ENCODE measurements at regions not wholly inside any gene's neighbourhood (a gene's known extent, or its start where the extent isn't known, plus 50 kb on each side); places are given as distances from the start of the nearest gene placed in this dataset.
A peak's percentile ranks its signal among the peaks of the same experiment; 100 is the strongest.

DNA sequence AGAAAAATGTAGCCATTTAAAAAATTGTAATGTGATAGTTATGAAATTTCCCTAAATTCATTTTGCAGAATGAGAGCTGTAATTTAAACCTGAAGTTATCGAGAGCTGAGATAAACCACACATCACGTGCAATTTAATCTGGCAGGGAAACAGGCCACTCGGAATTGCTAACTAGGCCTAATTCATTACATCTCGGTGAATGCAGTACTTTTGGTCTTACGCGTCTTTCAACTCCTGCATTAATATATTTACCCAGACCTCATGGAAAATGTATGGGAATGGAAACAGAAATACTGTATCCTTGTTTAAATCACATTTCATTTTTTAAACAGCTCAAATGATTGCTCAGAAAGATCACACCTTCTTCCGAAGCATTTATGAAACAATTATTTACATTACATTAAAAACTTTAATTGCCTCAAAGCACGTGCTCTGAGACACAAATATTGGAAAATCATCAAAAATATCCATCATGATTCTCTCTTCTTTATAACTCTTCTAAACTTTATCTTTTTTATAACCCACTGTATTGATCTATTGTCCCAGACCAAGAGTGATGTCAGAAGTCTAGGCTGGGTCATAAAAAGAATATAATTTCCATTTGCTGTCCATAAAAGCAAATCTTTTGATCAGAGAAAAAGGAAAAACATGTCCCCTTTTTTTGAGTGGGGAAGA, 111.7 kb upstream of the MYL2 start:
- CTCF ChIA-PET, result no interaction called here

DNA sequence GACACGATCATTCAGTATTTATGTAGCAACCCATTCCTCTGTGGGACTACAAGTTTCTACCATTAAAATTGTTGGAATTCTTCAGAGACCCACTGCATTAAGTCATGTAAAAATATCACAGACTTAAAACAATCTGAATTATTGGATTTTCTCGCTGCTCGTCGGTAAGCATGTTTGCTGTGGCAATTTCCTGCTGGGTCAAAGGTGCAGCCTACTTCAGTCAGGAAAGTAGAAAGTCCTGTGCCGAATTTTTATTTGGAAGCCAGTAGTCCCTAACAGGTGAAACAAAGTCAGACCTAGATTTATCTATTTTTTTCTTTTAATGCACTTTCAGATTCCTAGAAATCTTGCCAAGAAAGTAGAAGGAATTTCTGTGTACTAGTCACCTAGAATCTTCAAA, 110.4 kb upstream of the MYL2 start:
- H4K20me1 ChIP-seq (ENCODE audit: control insufficient read depth, insufficient read depth, low read length, poor library complexity, severe bottlenecking), result no peaks in the 10 kb centered on the region
- Mint-ChIP-seq H3K27ac (no peak overlapping the region), H3K27me3 (peaks cover 71% of the 10 kb centered on the region), H3K9me3 (ENCODE audit: insufficient read depth) (no peaks in the 10 kb centered on the region), H3K4me3 (no peak overlapping the region), H3K4me1 (peaks cover 10% of the 10 kb centered on the region)
- no peak overlapping the region for H3K9ac ChIP-seq (ENCODE audit: low read length)
- peaks cover 0 to 3% (median 0%) of the 10 kb centered on the region in 3 donors for H3K9me3 ChIP-seq (ENCODE audit: control extremely low read depth in 1 of 3, control insufficient read depth in 2 of 3, insufficient read depth in 1 of 3, low read length in 2 of 3)
- H3K27ac ChIP-seq (ENCODE audit: low read length in 2 of 2), result no peak overlapping the region
- no peak overlapping the region for H2AFZ ChIP-seq (ENCODE audit: insufficient read depth, low read depth, low read length, poor library complexity, severe bottlenecking)
- no peak for TF ChIP-seq EZH2 (IDR thresholded peaks at IDR 0.05; ENCODE audit: borderline replicate concordance, insufficient read depth, low read depth, low read length, poor library complexity, severe bottlenecking)
- TF ChIP-seq, protein P1, sequence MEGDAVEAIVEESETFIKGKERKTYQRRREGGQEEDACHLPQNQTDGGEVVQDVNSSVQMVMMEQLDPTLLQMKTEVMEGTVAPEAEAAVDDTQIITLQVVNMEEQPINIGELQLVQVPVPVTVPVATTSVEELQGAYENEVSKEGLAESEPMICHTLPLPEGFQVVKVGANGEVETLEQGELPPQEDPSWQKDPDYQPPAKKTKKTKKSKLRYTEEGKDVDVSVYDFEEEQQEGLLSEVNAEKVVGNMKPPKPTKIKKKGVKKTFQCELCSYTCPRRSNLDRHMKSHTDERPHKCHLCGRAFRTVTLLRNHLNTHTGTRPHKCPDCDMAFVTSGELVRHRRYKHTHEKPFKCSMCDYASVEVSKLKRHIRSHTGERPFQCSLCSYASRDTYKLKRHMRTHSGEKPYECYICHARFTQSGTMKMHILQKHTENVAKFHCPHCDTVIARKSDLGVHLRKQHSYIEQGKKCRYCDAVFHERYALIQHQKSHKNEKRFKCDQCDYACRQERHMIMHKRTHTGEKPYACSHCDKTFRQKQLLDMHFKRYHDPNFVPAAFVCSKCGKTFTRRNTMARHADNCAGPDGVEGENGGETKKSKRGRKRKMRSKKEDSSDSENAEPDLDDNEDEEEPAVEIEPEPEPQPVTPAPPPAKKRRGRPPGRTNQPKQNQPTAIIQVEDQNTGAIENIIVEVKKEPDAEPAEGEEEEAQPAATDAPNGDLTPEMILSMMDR (IDR thresholded peaks at IDR 0.05), result no peak
- peaks cover 16 to 17% of the 10 kb centered on the region in 2 donors for H3K4me1 ChIP-seq (ENCODE audit: control insufficient read depth in 2 of 2, insufficient read depth in 2 of 2, low read length in 2 of 2)
- peaks cover 0 to 48% (median 31%) of the 10 kb centered on the region in 4 experiments for H3K27me3 ChIP-seq (replicated peaks in 1 of 4; ENCODE audit: control extremely low read depth in 1 of 4, control insufficient read depth in 3 of 4, insufficient read depth in 4 of 4, low read length in 3 of 4)
- no peaks in the 10 kb centered on the region for H3K79me2 ChIP-seq (ENCODE audit: control insufficient read depth, insufficient read depth, low read length)
- no peak overlapping the region for H3K4me3 ChIP-seq (ENCODE audit: control extremely low read depth in 1 of 5, extremely low read depth in 1 of 5, insufficient read depth in 1 of 5, low read depth in 2 of 5, low read length in 4 of 5)
- no peak overlapping the region for H3K4me2 ChIP-seq (replicated peaks; ENCODE audit: low read depth, low read length, poor library complexity, severe bottlenecking)
- H3K36me3 ChIP-seq (replicated peaks in 1 of 2; ENCODE audit: control extremely low read depth in 1 of 2, control insufficient read depth in 1 of 2, extremely low read depth in 1 of 2, insufficient read depth in 2 of 2, low read length in 1 of 2), result no peaks in the 10 kb centered on the region
- 80% methylated on average over 2 of the region's 5 CpGs for WGBS (ENCODE audit: insufficient coverage)
- CTCF ChIA-PET, result no interaction called here
- intact Hi-C loops (cut with micrococcal nuclease), result no loop called here
- DNase-seq (no peak), ATAC-seq (ENCODE audit: low read depth) (no peak)
- POLR2A ChIA-PET, result no interaction called here

More for the DNA sequence above, 111.7 kb upstream of the MYL2 start:
- DNase-seq (no peak), ATAC-seq (ENCODE audit: low read depth) (no peak)
- POLR2A ChIA-PET, result no interaction called here
- no peaks in the 10 kb centered on the region for H3K9me3 Mint-ChIP-seq (ENCODE audit: insufficient read depth)
- no peak overlapping the region for H3K4me2 ChIP-seq (replicated peaks; ENCODE audit: low read depth, low read length, poor library complexity, severe bottlenecking)
- no peaks in the 10 kb centered on the region for H4K20me1 ChIP-seq (ENCODE audit: control insufficient read depth, insufficient read depth, low read length, poor library complexity, severe bottlenecking)
- TF ChIP-seq, protein P1 (IDR thresholded peaks at IDR 0.05), result no peak
- TF ChIP-seq EZH2 (IDR thresholded peaks at IDR 0.05; ENCODE audit: borderline replicate concordance, insufficient read depth, low read depth, low read length, poor library complexity, severe bottlenecking), result no peak
- intact Hi-C loops (cut with micrococcal nuclease), result no loop called here
- H3K36me3 ChIP-seq (replicated peaks in 1 of 2; ENCODE audit: control extremely low read depth in 1 of 2, control insufficient read depth in 1 of 2, extremely low read depth in 1 of 2, insufficient read depth in 2 of 2, low read length in 1 of 2), result no peaks in the 10 kb centered on the region
- H3K27me3 ChIP-seq (replicated peaks in 1 of 4; ENCODE audit: control extremely low read depth in 1 of 4, control insufficient read depth in 3 of 4, insufficient read depth in 4 of 4, low read length in 3 of 4), result peaks cover 0 to 59% (median 35%) of the 10 kb centered on the region in 4 experiments
- peaks cover 67% of the 10 kb centered on the region for H3K27me3 Mint-ChIP-seq
- 73% methylated on average over 3 of the region's 8 CpGs for WGBS (ENCODE audit: insufficient coverage)
- no peaks in the 10 kb centered on the region for H3K79me2 ChIP-seq (ENCODE audit: control insufficient read depth, insufficient read depth, low read length)
- no peak overlapping the region for H3K27ac ChIP-seq (ENCODE audit: low read length in 2 of 2)
- no peak overlapping the region for H3K4me3 ChIP-seq (ENCODE audit: control extremely low read depth in 1 of 5, extremely low read depth in 1 of 5, insufficient read depth in 1 of 5, low read depth in 2 of 5, low read length in 4 of 5)
- H2AFZ ChIP-seq (ENCODE audit: insufficient read depth, low read depth, low read length, poor library complexity, severe bottlenecking), result no peak overlapping the region
- H3K9ac ChIP-seq (ENCODE audit: low read length), result no peak overlapping the region
- peaks cover 18% of the 10 kb centered on the region for H3K4me1 Mint-ChIP-seq
- H3K4me3 Mint-ChIP-seq, result peak overlapping the region; percentile 38
- H3K4me1 ChIP-seq (ENCODE audit: control insufficient read depth in 2 of 2, insufficient read depth in 2 of 2, low read length in 2 of 2), result peaks cover 18 to 21% of the 10 kb centered on the region in 2 donors
- H3K27ac Mint-ChIP-seq, result no peak overlapping the region
- H3K9me3 ChIP-seq (ENCODE audit: control extremely low read depth in 1 of 3, control insufficient read depth in 2 of 3, insufficient read depth in 1 of 3, low read length in 2 of 3), result peaks cover 0 to 3% (median 0%) of the 10 kb centered on the region in 3 donors
